Right forelimb (tissue), 1 donor: ENCODE measurements at regions not wholly inside any gene's neighbourhood (a gene's known extent, or its start where the extent isn't known, plus 50 kb on each side); places are given as distances from the start of the nearest gene placed in this dataset.

ENCODE experiments used
- DNase-seq: peaks from one replicate; pipeline ENCODE4 v3.0.0-alpha.2; 2018

GRCh38 chr10:129325893-129326292 lies 141.1 kb upstream of the MGMT start:
- no peak for DNase-seq

GRCh38 chr10:129328546-129328945 lies 138.5 kb upstream of the MGMT start:
- no peak for DNase-seq

GRCh38 chr10:129329385-129330055 lies 137.5 kb upstream of the MGMT start:
- no peak for DNase-seq

- no peak for DNase-seq
Observed at GRCh38 chr10:129330211-129330610, 136.8 kb upstream of the MGMT start.

- no peak for DNase-seq
Observed at GRCh38 chr10:129331207-129331838, 135.7 kb upstream of the MGMT start.

GRCh38 chr10:129331839-129332220 lies 135.2 kb upstream of the MGMT start:
- DNase-seq: no peak

GRCh38 chr10:129332476-129332875 lies 134.6 kb upstream of the MGMT start:
- no peak for DNase-seq

GRCh38 chr10:129333706-129334105 lies 133.3 kb upstream of the MGMT start:
- DNase-seq: no peak

GRCh38 chr10:129334266-129334665 lies 132.8 kb upstream of the MGMT start:
- DNase-seq: no peak

- DNase-seq: no peak
Observed at GRCh38 chr10:129335396-129335795, 131.6 kb upstream of the MGMT start.

- DNase-seq: no peak
Observed at GRCh38 chr10:129335942-129336341, 131.1 kb upstream of the MGMT start.

- no peak for DNase-seq
Observed at GRCh38 chr10:129339191-129339590, 127.8 kb upstream of the MGMT start.

GRCh38 chr10:129339841-129340240 lies 127.2 kb upstream of the MGMT start:
- DNase-seq: no peak

GRCh38 chr10:129341087-129341486 lies 126.0 kb upstream of the MGMT start:
- DNase-seq: peak; percentile 15

GRCh38 chr10:129342385-129342784 lies 124.7 kb upstream of the MGMT start:
- DNase-seq: no peak

GRCh38 chr10:129343141-129343540 lies 123.9 kb upstream of the MGMT start:
- DNase-seq: peak; percentile 22

GRCh38 chr10:129344103-129344502 lies 122.9 kb upstream of the MGMT start:
- peak; percentile 38 for DNase-seq

GRCh38 chr10:129344731-129345355 lies 122.2 kb upstream of the MGMT start:
- DNase-seq: peak; percentile 10

GRCh38 chr10:129345763-129346162 lies 121.3 kb upstream of the MGMT start:
- DNase-seq: peak; percentile 31

- no peak for DNase-seq
Observed at GRCh38 chr10:129350690-129351089, 116.4 kb upstream of the MGMT start.

- DNase-seq: peak; percentile 32
Observed at GRCh38 chr10:129353101-129353500, 113.9 kb upstream of the MGMT start.

- DNase-seq: no peak
Observed at GRCh38 chr10:129360046-129360445, 107.0 kb upstream of the MGMT start.

- DNase-seq: no peak
Observed at GRCh38 chr10:129361676-129362376, 105.2 kb upstream of the MGMT start.

GRCh38 chr10:129364949-129365348 lies 102.1 kb upstream of the MGMT start:
- DNase-seq: peak; percentile 32
